CD4-positive, CD25-positive, alpha-beta regulatory T cell (primary cell): ENCODE measurements at regions not wholly inside any gene's neighbourhood (a gene's known extent, or its start where the extent isn't known, plus 50 kb on each side); places are given as distances from the start of the nearest gene placed in this dataset.
"Not testable (repeated sequence)": the region's sequence is repeated elsewhere in the genome, so short reads cannot be mapped to it uniquely, and the experiment has no call there.

Experiments
- ATAC-seq, 2 donors: fragments of 150-1000 bp; cut with Tn5 transposase; one replicate each; pipeline ENCODE4 v1.10.0; 2021; ENCODE audit warnings: low read depth in 2 of 2, moderate number of reproducible peaks in 2 of 2, moderate library complexity in 1 of 2
- DNase-seq, 3 donors: peaks; one replicate each; pipeline versions ENCODE4 v3.0.0 to v3.0.0-alpha.2; 2012 to 2022; ENCODE audit warnings: mixed read lengths in 1 of 3
- H3K27ac ChIP-seq: one replicate; pipeline ENCODE4 v1.7.0; 2013; ENCODE audit warnings: mild to moderate bottlenecking, low read length; ENCODE audit not compliant: insufficient read depth, poor library complexity, severe bottlenecking
- H3K27me3 ChIP-seq: one replicate; pipeline ENCODE4 v1.7.0; 2013; ENCODE audit warnings: low read length; ENCODE audit not compliant: control insufficient read depth, insufficient read depth
- H3K36me3 ChIP-seq: one replicate; pipeline ENCODE4 v1.7.0; 2013; ENCODE audit warnings: mild to moderate bottlenecking, low read length, moderate library complexity; ENCODE audit not compliant: control insufficient read depth, insufficient read depth
- H3K4me1 ChIP-seq: 2 replicates; pipeline ENCODE4 v1.7.0; 2013; ENCODE audit warnings: mild to moderate bottlenecking, low read length; ENCODE audit not compliant: insufficient read depth, control insufficient read depth, poor library complexity, severe bottlenecking
- H3K4me3 ChIP-seq: one replicate; pipeline ENCODE4 v1.7.0; 2013; ENCODE audit warnings: low read depth, mild to moderate bottlenecking, low read length, moderate library complexity
- H3K9me3 ChIP-seq, 2 experiments: 1 replicate in 1 of 2; 2 replicates in 1 of 2; pipeline ENCODE4 v1.7.0; 2013; ENCODE audit warnings: low read length in 2 of 2, mild to moderate bottlenecking in 1 of 2, moderate library complexity in 1 of 2; ENCODE audit not compliant: control insufficient read depth in 2 of 2
- H3K27ac Mint-ChIP-seq, 3 donors: one replicate each; pipeline ENCODE4 v1.8.0; 2020 to 2022; ENCODE audit warnings: mild to moderate bottlenecking in 3 of 3, mixed read lengths in 3 of 3, moderate library complexity in 2 of 3
- H3K27me3 Mint-ChIP-seq: one replicate; pipeline ENCODE4 v1.8.0; 2022; ENCODE audit warnings: mild to moderate bottlenecking, mixed read lengths
- H3K36me3 Mint-ChIP-seq: one replicate; pipeline ENCODE4 v1.8.0; 2020; ENCODE audit warnings: mixed read lengths
- H3K4me1 Mint-ChIP-seq, 4 donors: one replicate each; pipeline ENCODE4 v1.8.0; 2020 to 2022; ENCODE audit warnings: mixed read lengths in 4 of 4, mild to moderate bottlenecking in 1 of 4
- H3K4me3 Mint-ChIP-seq, 4 donors: one replicate each; pipeline ENCODE4 v1.8.0; 2020 to 2022; ENCODE audit warnings: mild to moderate bottlenecking in 4 of 4, mixed read lengths in 4 of 4, moderate library complexity in 3 of 4
- H3K9me3 Mint-ChIP-seq, 7 donors: one replicate each; pipeline ENCODE4 v1.8.0; 2020 to 2022; ENCODE audit warnings: mixed read lengths in 7 of 7, mild to moderate bottlenecking in 3 of 7, moderate library complexity in 2 of 7

DNA sequence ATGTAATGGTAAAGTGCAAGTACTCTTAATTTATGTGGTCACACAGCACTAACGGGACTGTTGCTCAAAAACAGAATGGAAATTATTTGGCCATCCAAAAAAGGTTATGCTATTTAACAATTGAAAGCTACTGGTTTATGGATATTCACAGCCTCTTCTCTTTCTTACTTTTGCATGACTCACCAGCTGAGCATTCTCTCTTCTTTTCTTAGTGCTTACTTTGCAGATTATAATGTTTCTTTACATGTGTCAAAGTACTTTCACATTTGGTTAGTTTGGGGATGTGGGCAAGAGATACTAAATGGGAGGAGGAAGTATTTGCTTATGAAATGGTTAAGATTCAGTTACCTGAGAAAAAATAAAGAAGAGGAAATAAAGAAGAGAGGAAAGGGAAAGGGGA, 610.5 kb downstream of the HTR1B start:
- Mint-ChIP-seq H3K27ac (no peak overlapping the region), H3K27me3 (no peaks in the 10 kb centered on the region), H3K9me3 (peaks cover 0 to 7% (median 2%) of the 10 kb centered on the region in 7 donors), H3K4me3 (no peak overlapping the region), H3K36me3 (no peaks in the 10 kb centered on the region), H3K4me1 (no peaks in the 10 kb centered on the region)
- Histone ChIP-seq H3K4me1 (no peaks in the 10 kb centered on the region), H3K27me3 (no peaks in the 10 kb centered on the region), H3K9me3 (no peaks in the 10 kb centered on the region), H3K36me3 (no peaks in the 10 kb centered on the region), H3K27ac (no peak overlapping the region), H3K4me3 (no peak overlapping the region)
- ATAC-seq (no peak), DNase-seq (no peak)

DNA sequence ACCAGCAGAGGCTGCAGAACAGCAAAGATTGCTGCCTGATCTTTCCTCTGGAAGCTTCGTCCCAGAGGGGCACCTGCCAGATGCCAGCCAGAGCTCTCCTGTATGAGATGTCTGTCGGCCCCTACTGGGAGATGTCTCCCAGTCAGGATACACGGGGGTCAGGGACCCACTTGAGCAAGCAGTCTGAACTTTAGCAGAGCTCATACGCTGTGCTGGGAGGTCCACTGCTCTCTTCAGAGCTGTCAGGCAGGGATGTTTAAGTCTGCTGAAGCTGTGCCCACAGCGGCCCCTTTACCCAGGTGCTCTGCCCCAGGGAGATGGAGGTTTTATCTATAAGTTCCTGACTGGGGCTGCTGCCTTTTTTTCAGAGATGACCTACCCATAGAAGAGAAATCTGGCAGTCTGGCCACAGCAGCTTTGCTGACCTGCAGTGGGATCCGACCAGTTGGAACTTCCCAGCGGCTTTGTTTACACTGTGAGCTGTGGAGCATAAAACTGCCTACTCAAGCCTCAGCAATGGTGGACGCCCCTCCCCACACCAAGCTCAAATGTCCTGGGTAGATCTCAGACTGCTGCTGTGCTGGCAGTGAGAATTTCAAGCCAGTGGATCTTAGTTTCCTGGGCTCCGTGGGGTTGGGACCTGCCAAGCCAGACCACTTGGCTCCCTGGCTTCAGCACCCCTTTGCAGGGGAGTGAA, 613.9 kb downstream of the HTR1B start:
- not testable (repeated sequence) for H3K4me1 Mint-ChIP-seq, H3K4me1 ChIP-seq, H3K27ac ChIP-seq, H3K9me3 ChIP-seq, H3K4me3 ChIP-seq, H3K4me3 Mint-ChIP-seq, H3K27me3 ChIP-seq, H3K36me3 ChIP-seq, ATAC-seq, H3K27ac Mint-ChIP-seq, DNase-seq, H3K36me3 Mint-ChIP-seq, H3K27me3 Mint-ChIP-seq
- peaks cover 3 to 25% (median 7%) of the 10 kb centered on the region in 7 donors for H3K9me3 Mint-ChIP-seq

DNA sequence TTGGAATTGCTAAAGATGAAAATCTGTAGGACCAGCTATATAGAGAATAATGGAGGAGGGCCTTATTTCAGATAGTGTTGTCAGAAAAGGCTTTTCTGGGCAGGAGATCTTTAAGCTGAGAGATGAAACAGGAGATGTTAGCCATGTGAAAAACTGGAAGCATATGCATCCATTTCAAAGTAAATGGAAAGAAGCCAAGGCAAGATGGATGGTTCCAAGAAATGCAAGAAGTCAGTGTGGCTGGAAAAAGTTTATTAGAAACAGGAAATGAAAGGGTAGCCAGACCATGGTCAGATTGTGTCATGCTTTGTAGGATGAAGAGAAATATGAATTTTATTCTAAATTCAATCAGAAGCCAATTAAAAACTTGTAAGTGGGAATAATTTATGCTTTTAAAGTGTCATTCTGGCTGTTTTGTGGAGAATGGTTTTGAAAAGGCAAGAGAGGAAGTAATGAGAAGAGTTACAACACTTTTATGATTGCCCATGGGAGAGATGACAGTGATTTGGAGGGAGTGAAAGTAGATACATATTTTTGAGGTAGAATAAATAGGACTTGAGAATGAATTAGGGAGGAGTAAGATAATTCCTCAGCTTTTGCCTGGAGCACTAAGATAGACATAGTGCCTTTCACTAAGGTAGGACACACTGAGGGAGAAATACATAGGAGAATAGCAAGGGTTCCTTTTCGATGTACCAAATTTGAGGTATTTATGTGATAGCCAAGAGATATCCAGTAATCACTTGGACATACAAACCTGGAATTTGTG, 620.1 kb downstream of the HTR1B start:
- no peaks in the 10 kb centered on the region for H3K27me3 Mint-ChIP-seq
- ATAC-seq = no peak
- H3K9me3 Mint-ChIP-seq = peaks cover 5 to 30% (median 11%) of the 10 kb centered on the region in 7 donors
- DNase-seq = no peak
- Histone ChIP-seq H3K4me1 (no peaks in the 10 kb centered on the region), H3K27me3 (no peaks in the 10 kb centered on the region), H3K36me3 (no peaks in the 10 kb centered on the region), H3K27ac (no peak overlapping the region), H3K9me3 (no peaks in the 10 kb centered on the region), H3K4me3 (no peak overlapping the region)
- no peaks in the 10 kb centered on the region for H3K36me3 Mint-ChIP-seq
- peaks cover 0 to 5% (median 0%) of the 10 kb centered on the region in 4 donors for H3K4me1 Mint-ChIP-seq
- H3K27ac Mint-ChIP-seq = no peak overlapping the region
- no peak overlapping the region for H3K4me3 Mint-ChIP-seq

DNA sequence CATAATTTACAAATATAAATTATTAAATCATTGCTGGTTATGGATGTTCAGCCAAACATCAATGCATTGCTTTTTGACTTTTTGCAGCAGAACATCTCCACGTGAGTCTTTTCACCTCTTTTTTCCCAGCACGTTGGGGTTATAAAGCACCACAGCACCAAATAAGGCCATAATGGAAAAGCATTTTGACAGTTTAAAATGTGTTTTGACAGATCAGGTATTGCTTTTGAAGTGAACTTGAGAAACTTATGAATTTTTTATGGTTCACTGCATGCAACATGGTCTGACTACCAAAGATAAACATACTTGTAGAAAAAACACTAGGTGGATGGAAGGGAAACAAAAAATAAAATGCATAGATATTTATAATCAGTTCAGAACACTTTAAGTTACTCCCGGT, 622.4 kb downstream of the HTR1B start:
- no peaks in the 10 kb centered on the region for H3K36me3 Mint-ChIP-seq
- ATAC-seq (no peak), DNase-seq (no peak)
- Histone ChIP-seq H3K4me3 (no peak overlapping the region), H3K27ac (no peak overlapping the region), H3K4me1 (no peaks in the 10 kb centered on the region), H3K9me3 (no peaks in the 10 kb centered on the region), H3K27me3 (no peaks in the 10 kb centered on the region), H3K36me3 (no peaks in the 10 kb centered on the region)
- no peaks in the 10 kb centered on the region for H3K27me3 Mint-ChIP-seq
- no peak overlapping the region for H3K27ac Mint-ChIP-seq
- H3K4me3 Mint-ChIP-seq = no peak overlapping the region
- peaks cover 0 to 5% (median 0%) of the 10 kb centered on the region in 4 donors for H3K4me1 Mint-ChIP-seq
- peaks cover 2 to 13% (median 6%) of the 10 kb centered on the region in 7 donors for H3K9me3 Mint-ChIP-seq

DNA sequence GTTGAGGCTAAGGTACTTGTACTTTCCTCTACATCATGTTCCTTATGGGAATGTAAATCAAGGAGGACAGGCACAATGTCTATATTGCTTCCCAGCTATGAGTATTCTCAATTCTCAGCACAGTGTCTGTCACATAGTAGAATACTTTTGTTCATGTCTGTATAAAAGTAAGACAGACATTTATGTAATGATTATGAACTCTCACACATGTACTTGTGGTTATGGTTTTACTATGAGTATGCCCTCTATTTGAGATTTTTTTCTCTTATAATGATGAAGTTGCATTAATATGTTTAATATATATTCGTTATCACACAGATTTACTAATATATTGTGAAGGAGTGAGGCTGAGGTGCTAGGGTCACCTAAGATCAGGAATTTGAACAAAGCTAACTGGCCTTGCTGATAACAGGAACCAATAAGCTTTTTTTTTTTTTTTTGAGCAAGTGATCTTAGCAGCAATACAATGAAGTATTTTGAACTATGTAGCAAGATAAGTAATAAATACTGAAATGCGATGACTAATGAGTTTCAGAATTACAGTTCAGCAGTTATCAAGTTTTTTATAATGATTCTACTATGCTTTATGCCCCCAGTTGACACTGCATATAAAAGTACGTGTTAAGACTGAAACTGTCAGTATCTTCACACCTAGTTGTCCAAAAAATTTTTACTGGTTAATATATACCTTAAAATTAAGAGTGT, 623.1 kb downstream of the HTR1B start:
- DNase-seq (no peak), ATAC-seq (no peak)
- Mint-ChIP-seq H3K27ac (no peak overlapping the region), H3K9me3 (peaks cover 2 to 13% (median 6%) of the 10 kb centered on the region in 7 donors), H3K4me3 (no peak overlapping the region), H3K4me1 (peaks cover 0 to 5% (median 0%) of the 10 kb centered on the region in 4 donors), H3K36me3 (no peaks in the 10 kb centered on the region), H3K27me3 (no peaks in the 10 kb centered on the region)
- H3K9me3 ChIP-seq = no peaks in the 10 kb centered on the region
- no peak overlapping the region for H3K27ac ChIP-seq
- H3K4me3 ChIP-seq = no peak overlapping the region
- H3K36me3 ChIP-seq = no peaks in the 10 kb centered on the region
- no peaks in the 10 kb centered on the region for H3K4me1 ChIP-seq
- H3K27me3 ChIP-seq = no peaks in the 10 kb centered on the region

DNA sequence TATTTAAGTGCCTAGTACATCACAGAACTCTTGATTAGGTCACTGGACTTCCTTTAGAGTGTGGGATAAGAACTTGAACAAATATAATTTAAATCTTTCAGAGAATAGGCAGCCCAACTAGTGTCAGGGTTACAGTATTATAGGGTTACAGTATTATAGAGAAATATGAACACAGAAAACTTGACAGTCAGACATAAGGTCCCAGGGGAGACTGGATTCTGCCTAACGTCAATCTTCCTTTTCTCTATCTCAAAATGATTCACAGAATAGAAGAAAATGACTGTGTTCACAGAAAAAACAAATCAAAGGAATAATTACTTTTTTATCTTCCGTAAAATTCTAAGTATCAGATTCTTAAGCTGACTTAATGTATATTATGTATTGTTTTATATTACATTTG, 623.8 kb downstream of the HTR1B start:
- Histone ChIP-seq H3K4me3 (no peak overlapping the region), H3K4me1 (no peaks in the 10 kb centered on the region), H3K27me3 (no peaks in the 10 kb centered on the region), H3K27ac (no peak overlapping the region), H3K36me3 (no peaks in the 10 kb centered on the region), H3K9me3 (no peaks in the 10 kb centered on the region)
- H3K36me3 Mint-ChIP-seq = no peaks in the 10 kb centered on the region
- no peak overlapping the region for H3K4me3 Mint-ChIP-seq
- H3K9me3 Mint-ChIP-seq = peaks cover 2 to 13% (median 6%) of the 10 kb centered on the region in 7 donors
- H3K4me1 Mint-ChIP-seq = peaks cover 0 to 5% (median 0%) of the 10 kb centered on the region in 4 donors
- no peak overlapping the region for H3K27ac Mint-ChIP-seq
- H3K27me3 Mint-ChIP-seq = no peaks in the 10 kb centered on the region
- no peak for DNase-seq
- ATAC-seq = no peak

DNA sequence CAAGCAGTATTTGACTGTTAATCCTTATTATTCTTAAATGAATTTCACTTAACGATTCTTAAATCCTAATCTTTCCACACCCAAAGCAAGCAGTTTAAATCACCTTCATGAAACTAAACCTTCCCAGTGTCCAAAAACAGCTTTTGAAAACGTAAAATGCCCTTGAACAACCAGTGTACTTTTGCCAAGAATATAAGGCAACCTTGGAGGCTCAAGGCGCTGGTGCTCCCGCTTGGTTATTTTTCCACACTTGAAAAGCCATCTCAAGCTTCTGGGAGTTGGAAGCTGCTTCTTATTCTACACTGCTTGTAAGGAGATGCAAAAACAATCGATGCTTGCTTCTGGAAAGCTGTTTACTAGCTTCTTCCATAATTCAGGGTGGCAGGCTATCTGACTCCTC, 625.7 kb downstream of the HTR1B start:
- Histone ChIP-seq H3K36me3 (no peaks in the 10 kb centered on the region), H3K4me3 (no peak overlapping the region), H3K27me3 (no peaks in the 10 kb centered on the region), H3K9me3 (no peaks in the 10 kb centered on the region), H3K27ac (no peak overlapping the region), H3K4me1 (no peaks in the 10 kb centered on the region)
- Mint-ChIP-seq H3K9me3 (peaks cover 0 to 10% (median 2%) of the 10 kb centered on the region in 7 donors), H3K4me1 (no peaks in the 10 kb centered on the region), H3K27me3 (no peaks in the 10 kb centered on the region), H3K27ac (no peak overlapping the region), H3K4me3 (no peak overlapping the region), H3K36me3 (no peaks in the 10 kb centered on the region)
- DNase-seq (no peak), ATAC-seq (no peak)
